HG03060 (cell line): ENCODE measurements at regions not wholly inside any gene's neighbourhood (a gene's known extent, or its start where the extent isn't known, plus 50 kb on each side); places are given as distances from the start of the nearest gene placed in this dataset.
"Not testable (repeated sequence)": the region's sequence is repeated elsewhere in the genome, so short reads cannot be mapped to it uniquely, and the experiment has no call there.

Experiments
- ATAC-seq: cut with Tn5 transposase; IDR thresholded peaks from one replicate; pipeline ENCODE4 v1.9.1; 2021; ENCODE audit warnings: low read depth, moderate number of reproducible peaks; ENCODE audit not compliant: unreplicated experiment

DNA sequence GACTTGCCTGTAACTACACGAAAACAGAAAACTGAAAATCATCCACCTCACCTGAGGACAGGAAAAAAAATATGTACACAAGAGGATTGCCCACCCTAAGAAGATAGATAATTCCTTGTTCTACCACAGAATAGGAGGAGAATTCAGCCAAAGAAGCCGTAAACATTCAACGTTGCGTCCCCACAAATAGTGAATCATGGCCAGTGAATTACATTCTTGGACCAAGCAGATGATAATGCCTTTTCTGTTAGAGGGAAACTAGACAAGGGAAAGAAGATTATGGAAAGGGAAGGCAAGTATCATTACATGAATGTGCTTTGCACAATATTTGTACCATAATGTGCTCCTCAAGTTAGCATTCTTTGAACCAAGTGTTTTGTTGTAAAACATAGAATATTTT is 95.5 kb upstream of the C1QTNF7 start:
- ATAC-seq: no peak

DNA sequence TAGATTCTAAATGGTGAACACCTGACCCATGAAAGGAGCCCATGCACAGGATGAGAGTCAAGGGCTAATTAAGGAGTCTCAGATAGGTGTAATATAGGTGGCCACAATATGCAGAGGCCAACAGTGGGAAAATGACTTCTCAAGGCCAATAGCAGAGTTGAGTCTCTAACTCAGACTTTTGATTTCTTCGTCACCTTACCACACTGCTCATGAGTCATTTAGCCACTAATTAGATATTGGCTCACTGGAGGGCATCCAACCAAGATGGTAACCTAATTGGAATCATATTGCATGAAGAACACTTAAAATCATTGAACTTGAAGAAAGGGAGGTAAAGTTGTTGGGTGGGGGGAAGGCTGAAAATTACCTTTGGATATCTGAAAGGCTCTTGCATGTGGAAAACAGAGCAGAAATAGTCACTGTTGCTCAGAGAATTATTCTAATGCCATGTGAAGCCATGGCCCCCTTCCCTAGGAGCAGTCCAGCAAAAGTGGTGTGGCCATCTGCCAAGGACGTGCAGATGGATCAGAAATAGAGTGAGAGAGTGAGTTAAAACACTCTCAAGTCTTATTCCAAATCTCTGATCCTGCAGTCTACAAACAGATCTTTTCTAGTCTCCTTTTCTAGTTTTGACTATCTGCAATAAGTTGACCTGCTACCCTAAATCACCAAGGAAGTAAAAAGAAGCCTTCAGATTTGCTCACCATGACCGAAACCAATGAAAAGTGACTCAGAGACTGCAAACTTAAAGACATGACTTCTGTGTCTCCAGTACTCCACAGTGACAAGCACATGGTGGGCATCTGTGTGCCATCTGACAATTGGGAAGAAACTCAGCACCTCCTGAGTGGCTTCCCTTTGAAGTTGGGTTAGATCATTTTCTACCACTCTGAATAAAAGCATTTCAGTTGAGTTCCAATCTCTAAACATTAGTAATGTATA is 93.9 kb upstream of the C1QTNF7 start:
- no peak for ATAC-seq

DNA sequence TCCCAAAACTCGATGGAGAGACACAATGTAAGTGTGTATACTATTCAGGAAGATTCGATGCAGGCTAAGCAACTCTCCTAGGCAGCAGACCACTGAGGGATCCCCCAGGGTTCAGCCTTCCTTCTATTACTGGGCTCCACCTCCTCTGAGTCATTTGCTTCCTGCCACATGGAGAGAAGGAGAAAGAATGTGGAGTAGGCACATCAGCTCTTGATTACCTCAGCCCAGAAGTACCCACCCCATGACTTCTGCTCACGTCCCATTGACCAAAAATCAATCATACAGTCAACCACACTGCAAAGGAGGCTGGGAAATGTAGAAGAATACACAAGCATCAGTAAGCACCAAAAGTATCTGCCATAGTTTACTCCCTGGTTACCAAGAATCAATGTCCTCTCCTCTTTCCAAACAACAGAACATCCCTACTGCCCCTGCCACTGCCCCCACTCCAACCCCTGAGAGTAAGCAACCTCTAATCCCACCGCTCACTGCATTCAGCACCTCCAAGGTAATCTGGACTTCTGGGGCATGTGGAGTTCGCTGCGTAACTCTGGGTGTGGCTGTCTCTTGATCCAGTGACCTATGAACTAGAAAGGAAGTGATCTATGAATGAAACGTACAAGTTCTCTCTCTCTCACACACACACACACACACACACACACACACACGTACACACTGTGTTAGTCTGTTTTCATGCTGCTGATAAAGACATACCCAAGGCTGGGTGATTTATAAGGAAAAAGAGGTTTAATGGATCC is 91.2 kb upstream of the C1QTNF7 start:
- ATAC-seq: no peak

- ATAC-seq: not testable (repeated sequence)
Measured at GRCh38 chr4:15337168-15337657, 90.6 kb upstream of the C1QTNF7 start.

- ATAC-seq: no peak
Measured at GRCh38 chr4:15339737-15340136, 88.1 kb upstream of the C1QTNF7 start.

DNA sequence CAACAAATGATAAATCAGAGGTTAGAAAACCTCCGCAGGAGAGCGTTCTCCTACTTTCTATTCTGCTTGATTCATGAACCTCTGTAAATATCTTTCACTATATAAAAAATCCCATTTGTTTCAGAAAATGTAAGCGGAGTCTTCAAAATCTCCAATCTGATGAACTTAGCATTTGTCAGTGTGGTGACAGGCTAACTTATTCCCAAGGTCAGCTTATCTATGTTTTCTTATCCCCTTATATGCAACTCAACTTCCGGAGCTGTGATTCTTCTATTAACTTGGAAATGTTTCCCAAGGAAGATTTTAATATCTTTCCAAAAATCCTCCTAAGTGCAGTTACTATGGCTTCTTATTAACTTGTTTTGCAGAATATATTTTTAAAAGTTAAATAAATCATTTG is 87.5 kb upstream of the C1QTNF7 start:
- no peak for ATAC-seq

GRCh38 chr4:15340902-15341732 is 86.7 kb upstream of the C1QTNF7 start:
- ATAC-seq: no peak

DNA sequence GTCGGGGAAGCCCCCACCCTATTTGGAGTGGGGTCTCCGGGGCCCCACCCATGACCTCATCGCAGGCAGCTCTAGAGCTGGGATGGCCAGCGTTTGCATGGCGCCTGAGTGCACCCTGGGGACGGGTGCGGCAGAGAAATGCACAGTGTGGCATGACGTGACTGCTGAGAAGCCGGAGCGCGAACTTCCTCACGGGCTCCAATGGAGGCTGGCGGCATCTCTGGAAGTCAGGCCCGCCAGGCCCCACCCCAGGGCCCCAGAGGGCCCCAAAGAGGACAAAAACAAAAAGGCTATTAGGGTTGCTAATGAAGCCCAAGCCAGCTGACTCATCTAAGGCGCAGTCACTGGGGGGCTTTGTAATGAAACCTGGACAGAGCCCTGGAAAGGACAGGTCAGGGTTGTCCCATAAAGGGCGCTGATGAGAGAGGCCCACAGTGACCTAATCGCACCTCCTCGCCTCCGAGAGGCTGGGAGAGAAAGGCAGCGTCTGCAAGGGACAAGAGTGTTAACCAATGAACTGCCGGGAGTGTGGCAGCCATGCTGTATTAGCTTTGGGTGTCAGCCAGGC is 86.0 kb upstream of the C1QTNF7 start:
- ATAC-seq: no peak

GRCh38 chr4:15343000-15343399 is 84.8 kb upstream of the C1QTNF7 start:
- no peak for ATAC-seq

DNA sequence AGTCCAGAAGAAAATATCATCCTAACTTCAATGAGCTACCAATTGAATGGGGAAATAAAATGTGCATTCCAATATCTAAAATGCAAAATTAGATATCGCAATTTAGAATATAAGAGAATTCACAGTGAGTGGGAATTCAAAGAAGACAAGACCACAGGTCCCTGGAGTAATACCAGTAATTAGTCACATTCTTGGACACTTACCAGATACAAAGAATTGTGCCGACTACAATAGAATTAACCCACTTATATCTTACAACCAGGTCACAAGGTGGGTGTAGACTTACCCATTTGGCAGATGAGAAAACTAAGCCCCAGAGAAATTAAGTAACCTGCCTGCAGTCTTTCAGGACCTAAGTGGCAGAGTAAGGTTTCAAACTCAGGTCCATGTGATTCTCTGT is 84.3 kb upstream of the C1QTNF7 start:
- no peak for ATAC-seq

- ATAC-seq: no peak
Measured at GRCh38 chr4:15344041-15344440, 83.8 kb upstream of the C1QTNF7 start.

GRCh38 chr4:15345134-15345533 is 82.7 kb upstream of the C1QTNF7 start:
- ATAC-seq: no peak

GRCh38 chr4:15348236-15348635 is 79.6 kb upstream of the C1QTNF7 start:
- ATAC-seq: no peak

DNA sequence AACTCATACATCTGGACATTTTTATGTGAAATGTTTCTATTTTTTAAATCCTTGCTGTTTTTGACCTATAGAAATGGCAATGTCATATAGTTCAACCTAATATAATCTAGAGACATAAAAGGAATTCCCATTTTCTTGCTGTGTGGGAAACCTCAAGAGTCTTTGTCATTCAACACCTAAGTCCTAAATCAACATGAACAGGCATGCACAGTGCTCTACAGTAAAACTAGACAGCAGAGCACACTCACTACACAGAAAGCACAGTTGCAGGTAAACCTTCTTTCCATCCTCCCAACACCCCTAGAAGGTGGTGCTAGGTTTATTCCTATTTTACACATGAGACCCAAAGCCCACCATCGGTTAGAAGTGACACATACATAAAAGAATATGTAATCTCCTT is 79.1 kb upstream of the C1QTNF7 start:
- no peak for ATAC-seq

DNA sequence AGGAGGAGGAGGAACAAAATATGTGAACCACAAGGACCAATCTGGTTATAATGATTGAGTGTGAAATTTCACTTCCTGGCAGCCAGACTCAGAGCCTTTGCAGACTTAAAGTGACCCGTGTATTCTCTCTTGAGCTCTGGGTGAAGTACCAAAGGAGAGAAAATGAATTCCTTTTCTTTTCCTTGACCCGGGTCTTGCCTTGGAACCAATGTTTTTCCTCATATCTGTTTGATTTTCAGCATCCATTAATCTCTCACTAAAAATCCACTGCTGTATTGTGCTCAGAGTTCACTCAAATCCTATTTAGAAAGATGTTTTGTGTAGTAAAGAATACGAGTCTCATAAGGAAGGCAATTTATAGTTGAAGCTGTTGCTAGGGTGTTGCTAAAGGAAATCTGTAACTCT is 78.3 kb upstream of the C1QTNF7 start:
- ATAC-seq: no peak

DNA sequence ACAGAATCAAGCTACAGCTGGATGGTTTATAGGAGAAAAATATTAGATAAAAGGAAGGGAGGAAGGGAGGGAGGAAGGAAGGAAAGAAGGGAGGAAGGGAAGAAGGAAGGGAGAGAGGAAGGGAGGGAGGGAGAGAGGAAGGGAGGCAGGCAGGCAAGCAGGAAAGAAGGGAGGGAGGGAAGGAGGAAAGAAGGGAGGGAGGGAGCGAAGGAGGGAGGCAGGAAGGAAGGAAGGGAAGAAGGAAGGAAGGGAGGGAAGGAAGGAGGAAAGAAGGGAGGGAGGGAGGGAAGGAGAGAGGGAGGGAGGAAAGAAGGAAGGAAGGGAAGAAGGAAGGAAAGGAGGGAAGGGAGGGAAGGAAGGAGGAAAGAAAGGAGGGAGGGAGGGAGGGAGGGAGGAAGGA is 77.9 kb upstream of the C1QTNF7 start:
- ATAC-seq: no peak

DNA sequence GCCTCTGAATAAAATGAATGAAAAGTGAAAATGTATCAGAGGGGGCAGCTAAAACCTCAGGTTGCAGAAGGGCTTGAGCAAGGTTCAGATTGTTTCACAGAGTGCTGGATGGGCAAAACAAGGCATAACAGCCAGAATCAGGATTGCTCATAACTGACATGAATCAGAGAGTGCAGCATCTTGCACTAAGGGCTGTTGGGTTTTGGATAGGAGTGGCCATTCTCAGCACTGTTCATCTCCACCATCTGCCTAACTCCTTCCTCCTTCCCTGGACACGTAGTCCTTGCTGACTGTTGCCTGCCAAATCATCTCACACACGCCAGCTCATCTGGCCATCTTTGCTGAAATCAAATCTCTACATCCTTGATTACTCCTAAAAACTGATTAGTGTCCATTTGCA is 75.3 kb upstream of the C1QTNF7 start:
- no peak for ATAC-seq

GRCh38 chr4:15353207-15353606 is 74.6 kb upstream of the C1QTNF7 start:
- no peak for ATAC-seq

GRCh38 chr4:15354371-15355297 is 73.2 kb upstream of the C1QTNF7 start:
- ATAC-seq: no peak
